GM18505 (cell line): ENCODE measurements at regions not wholly inside any gene's neighbourhood (a gene's known extent, or its start where the extent isn't known, plus 50 kb on each side); places are given as distances from the start of the nearest gene placed in this dataset.
"Not testable (repeated sequence)": the region's sequence is repeated elsewhere in the genome, so short reads cannot be mapped to it uniquely, and the experiment has no call there.

Experiments
- ATAC-seq: cut with Tn5 transposase; IDR thresholded peaks from one replicate; pipeline ENCODE4 v1.9.1; 2021; ENCODE audit not compliant: unreplicated experiment
- POLR2A ChIP-seq: IDR thresholded peaks from 4 replicates; pipeline ENCODE4 v1.6.1; 2011; ENCODE audit warnings: borderline replicate concordance; ENCODE audit not compliant: insufficient read depth, insufficient read length; ENCODE audit errors: extremely low read depth

GRCh38 chr2:185388226-185388625 lies 350.4 kb upstream of the FSIP2 start:
- no peak for TF ChIP-seq POLR2A

GRCh38 chr2:185391543-185391942 lies 347.1 kb upstream of the FSIP2 start:
- no peak for TF ChIP-seq POLR2A
- no peak for ATAC-seq

More at GRCh38 chr2:185388226-185388625, 350.4 kb upstream of the FSIP2 start:
- no peak for ATAC-seq

- ATAC-seq, result no peak
- no peak for TF ChIP-seq POLR2A
Observed at GRCh38 chr2:185393091-185393490, 345.5 kb upstream of the FSIP2 start.

GRCh38 chr2:185402474-185402873 lies 336.1 kb upstream of the FSIP2 start:
- ATAC-seq, result no peak
- no peak for TF ChIP-seq POLR2A

GRCh38 chr2:185404578-185404977 lies 334.0 kb upstream of the FSIP2 start:
- TF ChIP-seq POLR2A, result no peak
- no peak for ATAC-seq

- no peak for TF ChIP-seq POLR2A
- no peak for ATAC-seq
Observed at GRCh38 chr2:185417111-185417510, 321.5 kb upstream of the FSIP2 start.

GRCh38 chr2:185417688-185418087 lies 320.9 kb upstream of the FSIP2 start:
- no peak for TF ChIP-seq POLR2A
- ATAC-seq, result no peak

GRCh38 chr2:185424958-185425629 lies 313.5 kb upstream of the FSIP2 start:
- not testable (repeated sequence) for ATAC-seq

GRCh38 chr2:185428000-185428399 lies 310.6 kb upstream of the FSIP2 start:
- TF ChIP-seq POLR2A, result no peak
- no peak for ATAC-seq

GRCh38 chr2:185433824-185434223 lies 304.8 kb upstream of the FSIP2 start:
- ATAC-seq, result no peak
- TF ChIP-seq POLR2A, result no peak

GRCh38 chr2:185436787-185437372 lies 301.7 kb upstream of the FSIP2 start:
- no peak for TF ChIP-seq POLR2A
- no peak for ATAC-seq

GRCh38 chr2:185441486-185442005 lies 297.1 kb upstream of the FSIP2 start:
- no peak for TF ChIP-seq POLR2A
- ATAC-seq, result no peak

- TF ChIP-seq POLR2A, result no peak
- no peak for ATAC-seq
Observed at GRCh38 chr2:185456517-185456916, 282.1 kb upstream of the FSIP2 start.

GRCh38 chr2:185463481-185463880 lies 275.1 kb upstream of the FSIP2 start:
- TF ChIP-seq POLR2A, result no peak
- ATAC-seq, result no peak
